Kidney (tissue), 13 donors: ENCODE measurements at regions not wholly inside any gene's neighbourhood (a gene's known extent, or its start where the extent isn't known, plus 50 kb on each side); places are given as distances from the start of the nearest gene placed in this dataset.

Experiments used
- DNase-seq, 5 donors: peaks; one replicate each; pipeline ENCODE4 v3.0.0-alpha.2; 2013 to 2020
- FAIRE-seq: peaks from 2 replicates; lab custom pipeline; 2012; peaks lifted over from hg19 to GRCh38; lab: Jason Lieb, UNC
- H3K27ac ChIP-seq, 2 donors: one replicate each; pipeline ENCODE4 v1.7.0; 2013; ENCODE audit warnings: low read depth in 2 of 2, low read length in 2 of 2, inconsistent platforms in 1 of 2
- H3K27me3 ChIP-seq: one replicate; pipeline ENCODE4 v1.7.1; 2013; ENCODE audit warnings: low read length, inconsistent platforms; ENCODE audit not compliant: control insufficient read depth, insufficient read depth
- H3K36me3 ChIP-seq, 3 donors: one replicate each; pipeline versions ENCODE4 v1.7.0 to v1.7.1; 2013; ENCODE audit warnings: low read length in 3 of 3, control low read depth in 1 of 3, inconsistent platforms in 1 of 3; ENCODE audit not compliant: insufficient read depth in 3 of 3, control insufficient read depth in 2 of 3
- H3K4me1 ChIP-seq, 3 donors: one replicate each; pipeline versions ENCODE4 v1.7.0 to v1.7.1; 2013; ENCODE audit warnings: low read length in 3 of 3, inconsistent platforms in 1 of 3, low read depth in 1 of 3; ENCODE audit not compliant: control insufficient read depth in 2 of 3, insufficient read depth in 2 of 3
- H3K4me3 ChIP-seq, 3 donors: one replicate each; pipeline versions ENCODE4 v1.7.0 to v1.8.1; 2013; ENCODE audit warnings: low read length in 3 of 3, control low read depth in 1 of 3, inconsistent platforms in 1 of 3
- H3K9ac ChIP-seq, 3 donors: one replicate each; pipeline versions ENCODE4 v1.7.0 to v1.7.1; 2013; ENCODE audit warnings: low read length in 3 of 3, control low read depth in 1 of 3, inconsistent platforms in 1 of 3
- H3K9me3 ChIP-seq, 3 donors: one replicate each; pipeline versions ENCODE4 v1.7.0 to v1.7.1; 2013; ENCODE audit warnings: low read length in 3 of 3, control low read depth in 1 of 3, inconsistent platforms in 1 of 3; ENCODE audit not compliant: control insufficient read depth in 2 of 3, insufficient read depth in 1 of 3
- CTCF ChIP-seq: IDR thresholded peaks from 3 replicates; pipeline ENCODE4 v1.5.1; 2012; ENCODE audit warnings: mild to moderate bottlenecking, moderate library complexity, borderline replicate concordance; ENCODE audit not compliant: insufficient read depth; ENCODE audit errors: extremely low read depth
- intact Hi-C: fragments of 100-400 bp; cut with DNase I; formaldehyde crosslinking; loops from one replicate; pipeline ENCODE4 v1.11.1; 2022
- donor health status: control.
- donor health status: control.
- donor health status: control.
- donor health status: control.
- donor health status: control.
- donor health status: DM: yes; HTN: yes; CAD: no.
- donor health status: Normal renal cell carcinoma (clear cell type).

- H3K9ac ChIP-seq, result no peak overlapping the region
- intact Hi-C loops, result no loop called here
- no peaks in the 10 kb centered on the region for H3K27me3 ChIP-seq
- DNase-seq, result peak in 1 of 5 donors; percentile 52
- no peak for TF ChIP-seq CTCF
- no peaks in the 10 kb centered on the region for H3K9me3 ChIP-seq
- H3K4me3 ChIP-seq, result no peak overlapping the region
- no peaks in the 10 kb centered on the region for H3K4me1 ChIP-seq
- H3K36me3 ChIP-seq, result no peaks in the 10 kb centered on the region
- FAIRE-seq, result no peak
- H3K27ac ChIP-seq, result no peak overlapping the region
These were observed 173.0 kb upstream of the FRMD4B start for GRCh38 chr3:69558912-69559311.

GRCh38 chr3:69554576-69554975 is 168.7 kb upstream of the FRMD4B start:
- intact Hi-C loops, result no loop called here
- no peaks in the 10 kb centered on the region for H3K9me3 ChIP-seq
- H3K27me3 ChIP-seq, result no peaks in the 10 kb centered on the region
- H3K4me3 ChIP-seq, result no peak overlapping the region
- H3K27ac ChIP-seq, result no peak overlapping the region
- H3K9ac ChIP-seq, result no peak overlapping the region
- FAIRE-seq (no peak), DNase-seq (no peak)
- H3K4me1 ChIP-seq, result no peaks in the 10 kb centered on the region
- TF ChIP-seq CTCF, result no peak
- H3K36me3 ChIP-seq, result no peaks in the 10 kb centered on the region

GRCh38 chr3:69553888-69554287 is 168.0 kb upstream of the FRMD4B start:
- FAIRE-seq, result no peak
- Histone ChIP-seq H3K27ac (no peak overlapping the region), H3K9ac (no peak overlapping the region), H3K36me3 (no peaks in the 10 kb centered on the region), H3K4me3 (no peak overlapping the region), H3K4me1 (no peaks in the 10 kb centered on the region), H3K27me3 (no peaks in the 10 kb centered on the region), H3K9me3 (no peaks in the 10 kb centered on the region)
- DNase-seq, result no peak
- no peak for TF ChIP-seq CTCF
- intact Hi-C loops, result no loop called here

GRCh38 chr3:69547461-69547880 is 161.6 kb upstream of the FRMD4B start:
- H3K9me3 ChIP-seq, result no peaks in the 10 kb centered on the region
- H3K9ac ChIP-seq, result no peak overlapping the region
- TF ChIP-seq CTCF, result no peak
- intact Hi-C loops, result no loop called here
- no peak overlapping the region for H3K4me3 ChIP-seq
- peaks cover 2% of the 10 kb centered on the region for H3K27me3 ChIP-seq
- FAIRE-seq (no peak), DNase-seq (no peak)
- no peaks in the 10 kb centered on the region for H3K4me1 ChIP-seq
- no peak overlapping the region for H3K27ac ChIP-seq
- H3K36me3 ChIP-seq, result no peaks in the 10 kb centered on the region
